Stomach (tissue), 8 donors: ENCODE measurements at regions not wholly inside any gene's neighbourhood (a gene's known extent, or its start where the extent isn't known, plus 50 kb on each side); places are given as distances from the start of the nearest gene placed in this dataset.
"Not testable (repeated sequence)": the region's sequence is repeated elsewhere in the genome, so short reads cannot be mapped to it uniquely, and the experiment has no call there.

Experiments used
- DNase-seq, 2 donors: peaks; one replicate each; pipeline versions ENCODE4 v3.0.0 to v3.0.0-alpha.2; 2013 to 2019
- H3K27ac ChIP-seq, 5 donors: fragments of 200-600 bp in 4 of 5; sonication (generic) in 4 of 5; one replicate each; pipeline ENCODE4 v1.5.1; 2013 to 2019; ENCODE audit warnings: mild to moderate bottlenecking in 1 of 5, moderate library complexity in 1 of 5
- H3K27me3 ChIP-seq, 3 donors: fragments of 200-600 bp; sonication (generic); one replicate each; pipeline ENCODE4 v1.5.1; 2017 to 2019; ENCODE audit warnings: mixed run types in 1 of 3
- H3K36me3 ChIP-seq, 4 donors: fragments of 200-600 bp; sonication (generic); 1 replicate in 3 of 4; 2 replicates in 1 of 4; pipeline ENCODE4 v1.5.1; 2016 to 2019
- H3K4me1 ChIP-seq, 4 donors: fragments of 200-600 bp; sonication (generic); one replicate each; pipeline ENCODE4 v1.5.1; 2016 to 2019
- H3K4me3 ChIP-seq, 4 donors: fragments of 200-600 bp; sonication (generic) in 3 of 4; one replicate each; pipeline ENCODE4 v1.5.1; 2016 to 2019; ENCODE audit warnings: mild to moderate bottlenecking in 1 of 4
- H3K9me3 ChIP-seq, 4 donors: fragments of 200-600 bp; sonication (generic); one replicate each; pipeline ENCODE4 v1.5.1; 2016 to 2019
- CTCF ChIP-seq, 7 experiments: fragments of 450-650 bp in 4 of 7; fragments of 200-600 bp in 3 of 7; sonication (generic) in 3 of 7; IDR thresholded peaks; one replicate each; pipeline ENCODE4 v1.5.1; 2016 to 2019; ENCODE audit warnings: antibody characterized with exemption in 7 of 7, control low read depth in 2 of 7, mild to moderate bottlenecking in 1 of 7
- EP300 ChIP-seq: sonication (generic); formaldehyde crosslinking; IDR thresholded peaks from one replicate; pipeline ENCODE4 v1.6.1; 2017; ENCODE audit warnings: antibody characterized with exemption
- POLR2A ChIP-seq, 4 donors: fragments of 450-650 bp; IDR thresholded peaks; one replicate each; pipeline ENCODE4 v1.6.1; 2016; ENCODE audit warnings: antibody characterized with exemption in 4 of 4, control low read depth in 2 of 4, mild to moderate bottlenecking in 1 of 4, moderate library complexity in 1 of 4
- POLR2AphosphoS5 ChIP-seq, 3 donors: sonication (generic); formaldehyde crosslinking; IDR thresholded peaks; one replicate each; pipeline ENCODE4 v1.6.1; 2016; ENCODE audit warnings: antibody characterized with exemption in 3 of 3
- WGBS, 5 donors: extraction: QIAGEN DNeasy Blood & Tissue Kit in 3 of 5; methylation state at CpG; one replicate each; pipeline versions ENCODE4 v1.1.5 to v1.1.7; 2013 to 2018; 5-methylcytosine and 5-hydroxymethylcytosine counted together
- intact Hi-C: fragments of 100-400 bp; cut with DNase I; formaldehyde crosslinking; loops from one replicate; pipeline ENCODE4 v1.15.1; 2023; ENCODE audit warnings: low total_unique reads
- donor health status: healthy with polysubstance abuse.
- donor health status: Bipolar disorder and iron deficiency.
- donor health status: healthy.

GRCh38 chr5:152595405-152595804, 190.3 kb upstream of the NMUR2 start:
- Histone ChIP-seq H3K36me3 (no peaks in the 10 kb centered on the region), H3K4me3 (no peak overlapping the region), H3K27ac (no peak overlapping the region), H3K9me3 (peaks cover 0 to 5% (median 0%) of the 10 kb centered on the region in 4 donors), H3K4me1 (no peaks in the 10 kb centered on the region), H3K27me3 (no peaks in the 10 kb centered on the region)
- 91 to 100% (median 96%) methylated on average over 1 of the region's 1 CpG for WGBS, 5 donors
- intact Hi-C loops, result no loop called here
- no peak for DNase-seq
- TF ChIP-seq CTCF (IDR thresholded peaks at IDR 0.05), result no peak
- no peak for TF ChIP-seq POLR2AphosphoS5 (IDR thresholded peaks at IDR 0.05)
- TF ChIP-seq POLR2A (IDR thresholded peaks at IDR 0.05), result no peak
- TF ChIP-seq EP300, result no peak

- H3K27me3 ChIP-seq, result no peaks in the 10 kb centered on the region
- H3K4me1 ChIP-seq, result no peaks in the 10 kb centered on the region
- intact Hi-C loops, result no loop called here
- no peak for DNase-seq
- no peak overlapping the region for H3K4me3 ChIP-seq
- H3K9me3 ChIP-seq, result no peaks in the 10 kb centered on the region
- WGBS, 5 donors, result 62 to 73% (median 67%) methylated on average over 1 of the region's 1 CpG
- no peak for TF ChIP-seq CTCF (IDR thresholded peaks at IDR 0.05)
- TF ChIP-seq POLR2A (IDR thresholded peaks at IDR 0.05), result no peak
- TF ChIP-seq POLR2AphosphoS5 (IDR thresholded peaks at IDR 0.05), result no peak
- TF ChIP-seq EP300, result no peak
- H3K27ac ChIP-seq, result no peak overlapping the region
- no peaks in the 10 kb centered on the region for H3K36me3 ChIP-seq
Observed at GRCh38 chr5:152599096-152599495, 194.0 kb upstream of the NMUR2 start.

- Histone ChIP-seq H3K36me3 (no peaks in the 10 kb centered on the region), H3K4me3 (no peak overlapping the region), H3K4me1 (no peaks in the 10 kb centered on the region), H3K27me3 (no peaks in the 10 kb centered on the region), H3K9me3 (no peaks in the 10 kb centered on the region), H3K27ac (no peak overlapping the region)
- intact Hi-C loops, result no loop called here
- 36 to 50% (median 37%) methylated on average over 2 of the region's 2 CpGs for WGBS, 5 donors
- TF ChIP-seq POLR2A (IDR thresholded peaks at IDR 0.05) (no peak), EP300 (no peak), CTCF (IDR thresholded peaks at IDR 0.05) (no peak)
- DNase-seq, result no peak
Observed at GRCh38 chr5:152601806-152602732, 197.0 kb upstream of the NMUR2 start.

GRCh38 chr5:152606050-152606449, 201.0 kb upstream of the NMUR2 start:
- H3K4me3 ChIP-seq, H3K36me3 ChIP-seq, H3K27me3 ChIP-seq, DNase-seq, intact Hi-C loops, H3K27ac ChIP-seq, H3K9me3 ChIP-seq, H3K4me1 ChIP-seq: not testable (repeated sequence)
- 72 to 81% (median 74%) methylated on average over 4 of the region's 4 CpGs for WGBS, 5 donors

- Histone ChIP-seq H3K4me3 (no peak overlapping the region), H3K27me3 (no peaks in the 10 kb centered on the region), H3K9me3 (no peaks in the 10 kb centered on the region), H3K36me3 (no peaks in the 10 kb centered on the region), H3K27ac (no peak overlapping the region), H3K4me1 (no peaks in the 10 kb centered on the region)
- TF ChIP-seq POLR2AphosphoS5 (IDR thresholded peaks at IDR 0.05) (no peak), CTCF (IDR thresholded peaks at IDR 0.05) (no peak), POLR2A (IDR thresholded peaks at IDR 0.05) (no peak), EP300 (no peak)
- intact Hi-C loops, result no loop called here
- DNase-seq, result no peak
- WGBS, 5 donors, result 72 to 94% (median 91%) methylated on average over 1 of the region's 1 CpG
Observed at GRCh38 chr5:152606776-152607364, 201.8 kb upstream of the NMUR2 start.
